K562 (cell line): ENCODE measurements at regions not wholly inside any gene's neighbourhood (a gene's known extent, or its start where the extent isn't known, plus 50 kb on each side); places are given as distances from the start of the nearest gene placed in this dataset.

ENCODE experiments used
- ATAC-seq: fragments of 200-7000 bp; cut with Tn5 transposase; 3 replicates; pipeline ENCODE4 v1.9.1; 2020; ENCODE audit warnings: moderate library complexity
- BruUV-seq: library from RNA; stranded (reverse); fragments of 400-500 nt; replicated peaks from 2 replicates; lab custom pipeline; 2021; lab: Mats Ljungman, UMichigan
- CTCF ChIA-PET: fragments of 300-600 bp; formaldehyde crosslinking; extraction: SDS; loops from one replicate; lab custom pipeline; 2021; ENCODE audit warnings: low intra/inter-chr PET ratio; lab: Yijun Ruan, JAX
- POLR2A ChIA-PET: fragments of 300-600, 350-650 bp; sonication (Branson Sonifier 250); formaldehyde crosslinking; extraction: SDS; loops from one replicate; lab custom pipeline; 2021; ENCODE audit warnings: antibody characterized with exemption, inconsistent platforms; lab: Yijun Ruan, JAX
- DNase-seq, 4 experiments: peaks; one replicate each; pipeline versions ENCODE4 v3.0.0 to v3.0.0-alpha.2; 2011 to 2018; ENCODE audit warnings: low spot score in 3 of 4, mixed read lengths in 3 of 4; ENCODE audit errors: extremely low read depth in 1 of 4
- FAIRE-seq: peaks from 2 replicates; lab custom pipeline; 2011; peaks lifted over from hg19 to GRCh38; lab: Jason Lieb, UNC
- H2AFZ ChIP-seq: 2 replicates; pipeline ENCODE4 v1.6.0; 2011; ENCODE audit warnings: low read depth, low read length, control low read depth, inconsistent platforms
- H3K27ac ChIP-seq: fragments of 200-600 bp; 3 replicates; pipeline ENCODE4 v1.8.0; 2011; ENCODE audit warnings: low read depth, mild to moderate bottlenecking, control low read depth, inconsistent platforms, low read length, moderate library complexity, mixed read lengths; ENCODE audit errors: extremely low read depth
- H3K27me3 ChIP-seq, 2 experiments: fragments of 300-600 bp in 1 of 2; 2 replicates in 1 of 2; 3 replicates in 1 of 2; pipeline versions ENCODE4 v1.6.0 to v1.8.0; 2011; ENCODE audit warnings: inconsistent platforms in 2 of 2, low read length in 2 of 2, mild to moderate bottlenecking in 1 of 2, mixed read lengths in 1 of 2, moderate library complexity in 1 of 2; ENCODE audit not compliant: control insufficient read depth in 2 of 2, insufficient read depth in 2 of 2
- H3K36me3 ChIP-seq: fragments of 300-600 bp; 3 replicates; pipeline ENCODE4 v1.8.0; 2011; ENCODE audit warnings: mild to moderate bottlenecking, low read length, inconsistent platforms; ENCODE audit not compliant: control insufficient read depth, insufficient read depth
- H3K4me1 ChIP-seq, 2 experiments: fragments of 200-600 bp in 1 of 2; replicated peaks in 1 of 2; 2 replicates in 1 of 2; 3 replicates in 1 of 2; pipeline versions ENCODE4 v1.5.1 to v1.8.0; 2011; ENCODE audit warnings: inconsistent platforms in 2 of 2, low read length in 2 of 2, mild to moderate bottlenecking in 1 of 2, mixed read lengths in 1 of 2, moderate library complexity in 1 of 2; ENCODE audit not compliant: control insufficient read depth in 2 of 2, insufficient read depth in 2 of 2
- H3K4me2 ChIP-seq: 2 replicates; pipeline ENCODE4 v1.6.1; 2011; ENCODE audit warnings: low read length, control low read depth, inconsistent platforms, mixed read lengths; ENCODE audit not compliant: insufficient read depth
- H3K4me3 ChIP-seq: fragments of 200-600 bp; sonication (generic), shearing (Covaris generic); 2 replicates; pipeline ENCODE4 v1.5.1; 2016; ENCODE audit warnings: control low read depth, inconsistent platforms
- H3K79me2 ChIP-seq: fragments of 200-600 bp; 3 replicates; pipeline ENCODE4 v1.8.0; 2011; ENCODE audit warnings: low read length, inconsistent platforms; ENCODE audit not compliant: control insufficient read depth, insufficient read depth
- H3K9ac ChIP-seq, 2 experiments: 2 replicates each; pipeline versions ENCODE4 v1.6.0 to v1.6.1; 2011; ENCODE audit warnings: low read depth in 2 of 2, low read length in 2 of 2, control low read depth in 1 of 2, inconsistent platforms in 1 of 2, mild to moderate bottlenecking in 1 of 2, mixed read lengths in 1 of 2; ENCODE audit not compliant: insufficient read depth in 1 of 2
- H3K9me1 ChIP-seq: one replicate; pipeline ENCODE4 v1.6.0; 2011; ENCODE audit warnings: inconsistent platforms, mild to moderate bottlenecking, low read length, moderate library complexity; ENCODE audit not compliant: control insufficient read depth, insufficient read depth
- H3K9me3 ChIP-seq: replicated peaks from 2 replicates; pipeline ENCODE4 v1.5.1; 2011; ENCODE audit warnings: low read depth, low read length, inconsistent platforms; ENCODE audit not compliant: control insufficient read depth, insufficient read depth
- H4K20me1 ChIP-seq: replicated peaks from 2 replicates; pipeline ENCODE4 v1.6.1; 2011; ENCODE audit warnings: low read length, inconsistent platforms, mixed read lengths; ENCODE audit not compliant: control insufficient read depth, insufficient read depth
- FIP1L1 ChIP-seq: fragments of 200-400 bp; formaldehyde crosslinking; IDR thresholded peaks from 2 replicates; pipeline ENCODE4 v1.6.1; 2018; ENCODE audit warnings: mild to moderate bottlenecking, low read depth, low read length; ENCODE audit not compliant: poor library complexity, severe bottlenecking
- FOXK1 ChIP-seq: sonication (generic); formaldehyde crosslinking; IDR thresholded peaks from 2 replicates; pipeline ENCODE4 v1.8.0; 2022; ENCODE audit warnings: missing genetic modification reagents, mild to moderate bottlenecking, borderline replicate concordance
- GATAD2A ChIP-seq: fragments of 450-650 bp; IDR thresholded peaks from 2 replicates; pipeline ENCODE4 v1.6.1; 2017
- MCM5 ChIP-seq: fragments of 450-650 bp; IDR thresholded peaks from 2 replicates; pipeline ENCODE4 v1.6.1; 2016; ENCODE audit warnings: low read depth
- SP1 ChIP-seq: sonication (generic); formaldehyde crosslinking; IDR thresholded peaks from 2 replicates; pipeline ENCODE4 v1.8.1; 2022; ENCODE audit warnings: mild to moderate bottlenecking, missing genetic modification reagents
- SRF ChIP-seq, 2 experiments: fragments of 250-450, 450-650 bp in 1 of 2; sonication (Bioruptor Pico) in 1 of 2; sonication (generic) in 1 of 2; formaldehyde crosslinking; IDR thresholded peaks; 2 replicates each; pipeline versions ENCODE4 v1.5.0 to v1.5.1; 2020 to 2022; ENCODE audit warnings: mild to moderate bottlenecking in 1 of 2, missing genetic modification reagents in 1 of 2
- YBX1 ChIP-seq: fragments of 450-650 bp; IDR thresholded peaks from 2 replicates; pipeline ENCODE4 v1.7.1; 2016; ENCODE audit warnings: mild to moderate bottlenecking
- ZC3H11A ChIP-seq: IDR thresholded peaks from 2 replicates; pipeline ENCODE4 v1.6.1; 2012; ENCODE audit warnings: low read depth, low read length, improper control_type of control experiment
- ZFP36 ChIP-seq: fragments of 150-350 bp; IDR thresholded peaks from 2 replicates; pipeline ENCODE4 v1.6.1; 2018; ENCODE audit warnings: low read length, low read depth; ENCODE audit not compliant: partially characterized antibody
- ZNF174 ChIP-seq: fragments of 250-450 bp; sonication (Bioruptor Pico); IDR thresholded peaks from 2 replicates; pipeline ENCODE4 v1.4.0; 2020; ENCODE audit warnings: mild to moderate bottlenecking
- ZNF384 ChIP-seq: IDR thresholded peaks from 2 replicates; pipeline ENCODE4 v1.6.1; 2012; ENCODE audit warnings: low read depth, low read length, improper control_type of control experiment
- ZNF444 ChIP-seq: fragments of 250-450 bp; sonication (Bioruptor Pico); IDR thresholded peaks from 2 replicates; pipeline ENCODE4 v1.4.0; 2020; ENCODE audit warnings: mild to moderate bottlenecking, moderate library complexity
- WGBS: fragments of 100-300 bp; shearing (Covaris generic); methylation state at CpG from one replicate; pipeline ENCODE4 v1.1.6; 2016; ENCODE audit warnings: low coverage, mixed read lengths; ENCODE audit not compliant: insufficient coverage; ENCODE audit errors: missing lambda C conversion rate; 5-methylcytosine and 5-hydroxymethylcytosine counted together
- in situ Hi-C: fragments of 300-500 bp; cut with MboI; formaldehyde crosslinking; loops from 4 replicates; pipeline ENCODE4 v1.15.0; 2018; ENCODE audit warnings: inconsistent platforms, mixed read lengths
- intact Hi-C: fragments of 100-400 bp; cut with micrococcal nuclease; formaldehyde crosslinking; loops from 2 replicates; pipeline ENCODE4 v1.14.2; 2022
- TF ChIP-seq, protein P1 (sequence below): fragments of 250-450 bp; sonication (Bioruptor Pico); IDR thresholded peaks from 2 replicates; pipeline ENCODE4 v1.5.1; 2021; ENCODE audit warnings: mild to moderate bottlenecking
- TF ChIP-seq, protein P2 (sequence below): fragments of 250-450 bp; sonication (Bioruptor Pico); IDR thresholded peaks from 2 replicates; pipeline ENCODE4 v1.8.0; 2022; ENCODE audit warnings: moderate library complexity, mild to moderate bottlenecking, inconsistent platforms
- TF ChIP-seq, protein P3 (sequence below): fragments of 450-650 bp; IDR thresholded peaks from 2 replicates; pipeline ENCODE4 v1.6.1; 2017; ENCODE audit warnings: mild to moderate bottlenecking, moderate library complexity
- TF ChIP-seq, protein P4 (sequence below): sonication (generic); formaldehyde crosslinking; IDR thresholded peaks from 2 replicates; pipeline ENCODE4 v1.8.0; 2022; ENCODE audit warnings: mild to moderate bottlenecking, low read depth, missing genetic modification reagents

DNA sequence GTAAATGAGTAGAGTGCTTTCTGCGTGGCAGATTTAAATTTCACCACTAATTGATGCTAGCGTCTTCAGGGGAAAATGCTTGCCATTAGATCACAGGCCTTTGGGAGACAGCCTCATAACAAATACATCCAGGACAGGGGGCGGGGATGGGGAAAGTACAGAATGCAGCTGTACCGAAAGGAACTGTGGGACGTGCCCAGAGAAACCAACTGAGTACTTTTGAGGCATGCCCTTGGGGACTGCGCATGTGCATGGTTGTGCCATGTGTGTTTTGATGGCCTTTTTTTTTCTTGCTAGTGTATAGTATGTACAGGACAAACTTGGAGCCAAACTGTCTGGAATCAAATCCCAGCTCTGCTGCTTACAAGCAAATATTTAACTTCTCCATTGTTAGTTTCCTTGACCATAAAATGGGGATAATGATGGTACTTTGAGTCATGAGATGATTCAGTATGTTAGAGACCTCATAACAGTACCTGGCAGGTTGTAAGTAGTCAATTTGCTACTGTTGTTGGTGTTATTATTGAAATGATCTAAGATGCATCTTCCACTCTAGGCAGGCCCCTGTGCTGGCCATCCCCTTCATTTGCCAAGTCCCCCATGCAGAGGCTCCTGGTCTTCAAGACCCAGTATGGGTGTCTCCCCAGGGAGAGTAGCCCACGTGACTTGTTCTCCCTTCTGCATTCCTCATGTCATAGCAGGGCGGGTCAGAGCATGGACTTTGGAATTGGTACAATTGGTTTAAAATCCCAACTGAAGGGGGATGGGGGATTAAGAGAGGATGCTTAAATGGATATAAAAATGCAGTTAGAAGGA is 68.3 kb upstream of the NPAS1 start:
- Histone ChIP-seq H2AFZ (no peak overlapping the region), H3K36me3 (peaks cover 12% of the 10 kb centered on the region; the same call in 2 of the 3 replicates), H3K27me3 (no peaks in the 10 kb centered on the region; a peak in 1 of 5 replicates), H3K27ac (no peak overlapping the region), H3K4me3 (no peak overlapping the region), H4K20me1 (no peaks in the 10 kb centered on the region), H3K4me1 (peaks cover 8 to 20% of the 10 kb centered on the region in 2 experiments; a peak in 4 of 5 replicates), H3K9ac (no peak overlapping the region), H3K9me3 (no peaks in the 10 kb centered on the region; the same call in 1 of the 2 replicates), H3K4me2 (no peak overlapping the region), H3K9me1 (no peaks in the 10 kb centered on the region), H3K79me2 (peaks cover 14% of the 10 kb centered on the region)
- FAIRE-seq (no peak), DNase-seq (no peak), ATAC-seq (no peak)
- no TSS peak for BruUV-seq
- no peak for TF ChIP-seq FIP1L1
- TF ChIP-seq ZNF384, result no peak
- TF ChIP-seq, protein P1, sequence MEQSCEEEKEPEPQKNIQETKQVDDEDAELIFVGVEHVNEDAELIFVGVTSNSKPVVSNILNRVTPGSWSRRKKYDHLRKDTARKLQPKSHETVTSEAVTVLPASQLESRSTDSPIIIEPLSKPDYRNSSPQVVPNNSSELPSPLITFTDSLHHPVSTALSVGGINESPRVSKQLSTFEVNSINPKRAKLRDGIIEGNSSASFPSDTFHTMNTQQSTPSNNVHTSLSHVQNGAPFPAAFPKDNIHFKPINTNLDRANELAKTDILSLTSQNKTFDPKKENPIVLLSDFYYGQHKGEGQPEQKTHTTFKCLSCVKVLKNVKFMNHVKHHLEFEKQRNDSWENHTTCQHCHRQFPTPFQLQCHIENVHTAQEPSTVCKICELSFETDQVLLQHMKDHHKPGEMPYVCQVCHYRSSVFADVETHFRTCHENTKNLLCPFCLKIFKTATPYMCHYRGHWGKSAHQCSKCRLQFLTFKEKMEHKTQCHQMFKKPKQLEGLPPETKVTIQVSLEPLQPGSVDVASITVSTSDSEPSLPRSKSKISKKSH (CRISPR knock-in tag), result no peak
- no peak for TF ChIP-seq ZNF174
- TF ChIP-seq, protein P2, sequence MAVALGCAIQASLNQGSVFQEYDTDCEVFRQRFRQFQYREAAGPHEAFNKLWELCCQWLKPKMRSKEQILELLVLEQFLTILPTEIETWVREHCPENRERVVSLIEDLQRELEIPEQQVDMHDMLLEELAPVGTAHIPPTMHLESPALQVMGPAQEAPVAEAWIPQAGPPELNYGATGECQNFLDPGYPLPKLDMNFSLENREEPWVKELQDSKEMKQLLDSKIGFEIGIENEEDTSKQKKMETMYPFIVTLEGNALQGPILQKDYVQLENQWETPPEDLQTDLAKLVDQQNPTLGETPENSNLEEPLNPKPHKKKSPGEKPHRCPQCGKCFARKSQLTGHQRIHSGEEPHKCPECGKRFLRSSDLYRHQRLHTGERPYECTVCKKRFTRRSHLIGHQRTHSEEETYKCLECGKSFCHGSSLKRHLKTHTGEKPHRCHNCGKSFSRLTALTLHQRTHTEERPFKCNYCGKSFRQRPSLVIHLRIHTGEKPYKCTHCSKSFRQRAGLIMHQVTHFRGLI (CRISPR knock-in tag), result no peak
- TF ChIP-seq GATAD2A, result no peak
- TF ChIP-seq MCM5, result no peak
- no peak for TF ChIP-seq ZC3H11A
- no peak for TF ChIP-seq FOXK1 (CRISPR knock-in tag)
- TF ChIP-seq, protein P3, sequence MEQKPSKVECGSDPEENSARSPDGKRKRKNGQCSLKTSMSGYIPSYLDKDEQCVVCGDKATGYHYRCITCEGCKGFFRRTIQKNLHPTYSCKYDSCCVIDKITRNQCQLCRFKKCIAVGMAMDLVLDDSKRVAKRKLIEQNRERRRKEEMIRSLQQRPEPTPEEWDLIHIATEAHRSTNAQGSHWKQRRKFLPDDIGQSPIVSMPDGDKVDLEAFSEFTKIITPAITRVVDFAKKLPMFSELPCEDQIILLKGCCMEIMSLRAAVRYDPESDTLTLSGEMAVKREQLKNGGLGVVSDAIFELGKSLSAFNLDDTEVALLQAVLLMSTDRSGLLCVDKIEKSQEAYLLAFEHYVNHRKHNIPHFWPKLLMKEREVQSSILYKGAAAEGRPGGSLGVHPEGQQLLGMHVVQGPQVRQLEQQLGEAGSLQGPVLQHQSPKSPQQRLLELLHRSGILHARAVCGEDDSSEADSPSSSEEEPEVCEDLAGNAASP, result no peak
- TF ChIP-seq YBX1, result no peak
- TF ChIP-seq ZNF444 (CRISPR knock-in tag), result no peak
- TF ChIP-seq, protein P4, sequence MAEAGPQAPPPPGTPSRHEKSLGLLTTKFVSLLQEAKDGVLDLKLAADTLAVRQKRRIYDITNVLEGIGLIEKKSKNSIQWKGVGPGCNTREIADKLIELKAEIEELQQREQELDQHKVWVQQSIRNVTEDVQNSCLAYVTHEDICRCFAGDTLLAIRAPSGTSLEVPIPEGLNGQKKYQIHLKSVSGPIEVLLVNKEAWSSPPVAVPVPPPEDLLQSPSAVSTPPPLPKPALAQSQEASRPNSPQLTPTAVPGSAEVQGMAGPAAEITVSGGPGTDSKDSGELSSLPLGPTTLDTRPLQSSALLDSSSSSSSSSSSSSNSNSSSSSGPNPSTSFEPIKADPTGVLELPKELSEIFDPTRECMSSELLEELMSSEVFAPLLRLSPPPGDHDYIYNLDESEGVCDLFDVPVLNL (CRISPR knock-in tag), result no peak
- TF ChIP-seq SP1 (CRISPR knock-in tag), result no peak
- no peak for TF ChIP-seq ZFP36
- no peak for TF ChIP-seq SRF (CRISPR knock-in tag; IDR thresholded peaks at IDR 0.05)
- intact Hi-C loops (no loop called here), in situ Hi-C loops (no loop called here)
- POLR2A ChIA-PET, result interaction anchor here (0.6 kb wide), 1 partner anchor 326 kb away, joined by 3 read pairs; no protein-coding TSS in a partner anchor
- WGBS, result 87% methylated on average over 8 of the region's 8 CpGs
- CTCF ChIA-PET, result no interaction called here
